GM19043 (cell line): ENCODE measurements at regions not wholly inside any gene's neighbourhood (a gene's known extent, or its start where the extent isn't known, plus 50 kb on each side); places are given as distances from the start of the nearest gene placed in this dataset.
A peak's percentile ranks its signal among the peaks of the same experiment; 100 is the strongest.
"Not testable (repeated sequence)": the region's sequence is repeated elsewhere in the genome, so short reads cannot be mapped to it uniquely, and the experiment has no call there.

Experiments
- ATAC-seq: cut with Tn5 transposase; IDR thresholded peaks from one replicate; pipeline ENCODE4 v1.9.1; 2021; ENCODE audit warnings: low read depth; ENCODE audit not compliant: unreplicated experiment

GRCh38 chr10:117492504-117492903, 50.0 kb upstream of the EMX2 start:
- no peak for ATAC-seq

- no peak for ATAC-seq
Observed at GRCh38 chr10:117488004-117488403, 54.5 kb upstream of the EMX2 start.

GRCh38 chr10:117486606-117487005, 55.9 kb upstream of the EMX2 start:
- ATAC-seq = no peak

- ATAC-seq = no peak
Observed at GRCh38 chr10:117483056-117483590, 59.4 kb upstream of the EMX2 start.

GRCh38 chr10:117481011-117481410, 61.5 kb upstream of the EMX2 start:
- not testable (repeated sequence) for ATAC-seq

GRCh38 chr10:117480097-117480496, 62.4 kb upstream of the EMX2 start:
- ATAC-seq = no peak

- no peak for ATAC-seq
Observed at GRCh38 chr10:117477961-117478670, 64.4 kb upstream of the EMX2 start.

- no peak for ATAC-seq
Observed at GRCh38 chr10:117477211-117477947, 65.2 kb upstream of the EMX2 start.

- no peak for ATAC-seq
Observed at GRCh38 chr10:117476716-117477115, 65.8 kb upstream of the EMX2 start.

GRCh38 chr10:117476281-117476680, 66.3 kb upstream of the EMX2 start:
- no peak for ATAC-seq

- peak; percentile 87 for ATAC-seq
Observed at GRCh38 chr10:117472872-117473271, 69.7 kb upstream of the EMX2 start.

GRCh38 chr10:117471344-117471874, 71.1 kb upstream of the EMX2 start:
- ATAC-seq = no peak

GRCh38 chr10:117470733-117471132, 71.8 kb upstream of the EMX2 start:
- ATAC-seq = no peak

GRCh38 chr10:117468665-117469064, 73.9 kb upstream of the EMX2 start:
- ATAC-seq = no peak

GRCh38 chr10:117464176-117464575, 78.4 kb upstream of the EMX2 start:
- no peak for ATAC-seq

- no peak for ATAC-seq
Observed at GRCh38 chr10:117463545-117463920, 79.0 kb upstream of the EMX2 start.

- ATAC-seq = no peak
Observed at GRCh38 chr10:117462816-117463544, 79.6 kb upstream of the EMX2 start.

- no peak for ATAC-seq
Observed at GRCh38 chr10:117462424-117462792, 80.1 kb upstream of the EMX2 start.

GRCh38 chr10:117461766-117462423, 80.7 kb upstream of the EMX2 start:
- ATAC-seq = no peak
